ENCODE measurements at regions not wholly inside any gene's neighbourhood (a gene's known extent, or its start where the extent isn't known, plus 50 kb on each side); places are given as distances from the start of the nearest gene placed in this dataset.
"Not testable (repeated sequence)": the region's sequence is repeated elsewhere in the genome, so short reads cannot be mapped to it uniquely, and the experiment has no call there.

- not testable (repeated sequence) for DNase-seq
These were observed 133.1 kb downstream of the CENPC start for GRCh38 chr4:67412153-67412712.

- DNase-seq: no peak
These were observed 142.0 kb downstream of the CENPC start for GRCh38 chr4:67403342-67403741.

- no peak for DNase-seq
These were observed 143.4 kb downstream of the CENPC start for GRCh38 chr4:67401902-67402301.

DNA sequence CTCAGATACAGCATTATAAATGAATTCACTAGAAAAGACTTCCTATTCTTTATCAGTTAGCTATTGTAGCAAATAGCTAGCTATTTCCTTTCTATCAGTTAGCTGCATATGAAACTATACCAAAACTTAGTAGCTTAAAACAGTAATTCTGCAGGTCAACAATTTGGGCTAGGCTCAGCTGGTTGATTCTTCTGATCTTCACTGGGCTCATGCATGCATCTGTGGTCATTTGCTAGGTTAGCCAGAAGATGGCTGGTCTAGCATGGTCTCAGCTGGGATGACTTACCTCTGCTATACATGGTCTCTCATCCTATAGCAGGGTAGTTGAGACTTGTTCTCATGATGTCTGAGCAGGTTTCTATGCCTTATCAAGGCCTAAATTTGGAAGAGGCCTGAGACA, 147.4 kb downstream of the CENPC start:
- DNase-seq: no peak

- DNase-seq: no peak
These were observed 148.3 kb downstream of the CENPC start for GRCh38 chr4:67397031-67397430.

- no peak for DNase-seq
These were observed 149.3 kb downstream of the CENPC start for GRCh38 chr4:67396008-67396407.

GRCh38 chr4:67394879-67395278, 150.4 kb downstream of the CENPC start:
- no peak for DNase-seq

DNA sequence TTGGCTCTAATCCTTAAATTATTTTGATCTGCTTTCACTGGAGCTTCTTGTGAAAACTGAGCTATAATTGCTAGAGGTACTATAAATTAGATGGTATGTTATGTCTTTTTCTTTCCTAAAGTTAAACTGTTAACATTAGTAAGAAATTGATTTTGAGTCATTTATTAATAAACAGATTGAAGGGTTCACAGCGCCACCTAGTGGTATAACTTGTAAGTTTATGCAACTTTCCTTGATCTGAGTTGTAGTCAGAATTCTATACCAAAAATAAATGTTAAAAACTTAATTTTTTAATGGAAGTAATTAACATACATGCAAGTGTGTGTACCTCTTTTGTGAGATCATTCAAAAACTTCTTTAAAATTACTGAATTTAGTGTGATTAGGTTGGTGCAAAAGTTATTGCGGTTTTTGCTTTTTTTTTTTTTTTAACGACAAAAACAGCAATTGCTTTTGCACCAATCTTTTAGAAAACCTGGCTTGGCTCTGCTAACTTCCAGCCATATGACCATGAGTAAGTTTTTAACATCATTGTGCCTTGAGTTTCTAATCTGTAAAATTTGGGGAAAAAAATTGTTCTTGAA, 151.5 kb downstream of the CENPC start:
- DNase-seq: no peak

DNA sequence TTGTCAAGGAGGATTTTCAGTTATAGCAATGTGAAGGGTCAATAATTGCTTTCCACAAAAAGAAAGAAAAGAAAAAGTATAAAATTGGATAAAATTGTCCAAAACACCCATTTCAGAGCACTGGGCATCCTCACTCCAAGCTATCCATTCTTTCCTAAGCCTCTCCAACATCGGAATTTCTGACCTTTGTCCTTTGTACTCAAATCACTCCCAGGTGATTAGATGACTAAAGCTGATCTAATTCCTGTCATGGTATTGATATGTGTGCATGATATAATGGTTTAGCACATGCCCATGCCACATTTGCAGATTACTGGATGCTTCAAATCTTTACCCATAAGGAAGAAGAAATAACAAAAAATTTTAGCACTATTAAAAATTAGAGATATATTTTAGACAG, 152.3 kb downstream of the CENPC start:
- no peak for DNase-seq

DNA sequence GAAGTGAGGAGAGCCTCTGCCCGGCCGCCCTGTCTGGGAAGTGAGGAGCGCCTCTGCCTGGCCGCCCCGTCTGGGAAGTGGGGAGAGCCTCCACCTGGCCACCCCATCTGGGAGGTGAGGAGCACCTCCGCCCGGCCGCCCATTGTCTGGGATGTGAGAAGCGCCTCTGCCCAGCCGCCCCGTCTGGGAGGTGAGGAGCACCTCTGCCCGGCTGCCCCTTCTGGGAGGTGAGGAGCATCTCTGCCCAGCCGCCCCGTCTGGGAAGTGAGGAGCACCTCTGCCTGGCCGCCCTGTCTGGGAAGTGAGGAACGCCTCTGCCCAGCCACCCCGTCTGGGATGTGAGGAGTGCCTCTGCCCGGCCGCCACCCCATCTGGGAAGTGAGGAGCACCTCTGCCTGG, 163.9 kb downstream of the CENPC start:
- not testable (repeated sequence) for DNase-seq

DNA sequence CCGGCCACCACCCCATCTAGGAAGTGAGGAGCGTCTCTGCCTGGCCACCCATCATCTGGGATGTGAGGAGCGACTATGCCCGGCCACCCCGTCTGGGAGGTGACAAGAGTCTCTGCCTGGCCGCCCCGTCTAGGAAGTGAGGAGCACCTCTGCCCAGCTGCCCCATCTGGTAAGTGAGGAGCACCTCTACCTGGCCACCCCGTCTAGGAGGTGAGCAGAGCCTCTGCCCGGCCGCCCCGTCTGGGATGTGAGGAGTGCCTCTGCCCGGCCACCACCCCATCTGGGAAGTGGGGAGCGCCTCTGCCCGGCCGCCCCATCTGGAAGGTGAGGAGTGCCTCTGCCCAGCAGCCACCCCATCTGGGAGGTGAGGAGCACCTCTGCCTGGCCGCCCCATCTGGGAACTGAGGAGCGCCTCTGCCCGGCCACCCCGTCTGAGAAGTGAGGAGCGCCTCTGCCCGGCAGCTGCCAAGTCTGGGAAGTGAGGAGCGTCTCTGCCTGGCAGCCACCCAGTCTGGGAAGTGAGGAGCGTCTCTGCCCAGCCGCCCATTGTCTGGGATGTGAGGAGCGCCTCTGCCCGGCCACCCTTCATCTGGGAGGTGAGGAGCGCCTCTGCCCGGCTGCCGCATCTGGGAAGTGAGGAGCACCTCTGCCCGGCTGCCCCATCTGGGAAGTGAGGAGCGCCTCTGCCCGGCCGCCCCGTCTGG, 164.4 kb downstream of the CENPC start:
- DNase-seq: not testable (repeated sequence)

GRCh38 chr4:67380154-67380553, 165.1 kb downstream of the CENPC start:
- DNase-seq: no peak

DNA sequence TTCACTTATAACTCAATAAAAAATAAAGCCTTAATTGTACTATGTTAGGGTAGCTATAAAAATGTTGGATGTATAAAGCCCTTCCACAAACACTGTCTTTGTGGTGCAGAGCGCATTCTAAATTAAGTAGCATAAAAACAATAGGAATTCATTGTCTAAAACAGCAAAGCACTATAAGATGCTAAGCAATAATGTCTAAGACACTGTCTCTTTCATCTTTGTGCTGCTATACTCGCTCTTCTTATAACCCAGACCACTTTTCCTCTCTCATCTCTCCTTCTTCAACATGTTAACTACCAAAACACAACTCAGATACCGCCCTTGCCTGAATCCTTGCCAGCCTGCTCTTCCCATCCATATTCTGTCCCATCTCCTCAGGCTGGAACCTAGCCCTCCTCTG, 170.0 kb downstream of the CENPC start:
- DNase-seq: no peak

- DNase-seq: no peak
These were observed 173.7 kb downstream of the CENPC start for GRCh38 chr4:67371615-67372014.

DNA sequence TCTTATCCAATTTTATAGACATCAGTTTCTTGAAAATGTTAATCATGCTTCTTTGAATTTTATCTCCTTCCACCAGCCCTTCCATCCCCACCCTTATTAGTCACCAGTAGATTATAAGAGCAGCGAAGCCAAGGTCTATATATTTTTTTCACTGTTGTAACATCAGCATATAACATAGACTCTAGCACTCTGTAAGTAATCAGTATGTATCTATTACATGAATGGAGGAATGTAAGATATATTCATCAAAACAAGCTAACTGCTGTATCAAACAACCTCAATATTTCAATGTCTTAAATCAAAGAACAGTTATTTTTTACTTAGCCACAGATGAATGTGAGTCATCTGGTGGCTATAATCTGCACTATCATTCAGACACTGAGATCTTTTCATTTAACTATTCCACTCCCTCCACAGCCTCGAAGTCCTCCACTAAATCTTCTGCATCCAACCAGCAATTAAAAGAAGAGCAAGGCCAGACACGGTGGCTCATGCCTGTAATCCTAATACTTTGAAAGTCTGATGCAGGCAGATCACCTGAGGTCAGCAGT, 178.9 kb downstream of the CENPC start:
- no peak for DNase-seq

GRCh38 chr4:67365661-67366245, 179.6 kb downstream of the CENPC start:
- DNase-seq: no peak

DNA sequence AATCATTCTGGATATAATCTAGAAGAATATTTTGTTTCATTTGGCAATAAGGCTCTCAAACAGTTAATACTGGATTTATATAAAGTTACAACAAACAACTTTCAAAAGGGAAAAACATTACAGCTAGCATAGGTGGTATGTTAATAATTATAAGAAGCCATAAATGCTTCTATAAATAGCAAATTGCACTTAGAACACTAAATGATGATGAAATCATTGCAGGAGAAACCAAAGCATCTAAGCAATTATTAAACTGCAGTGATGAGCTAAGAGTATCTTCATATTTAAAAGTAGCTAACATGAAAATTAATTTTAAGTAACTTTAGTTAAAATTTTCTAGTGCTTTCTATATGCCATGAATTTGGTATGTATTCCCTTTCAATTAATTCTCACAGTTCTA, 189.5 kb downstream of the CENPC start:
- DNase-seq: no peak

- DNase-seq: no peak
These were observed 198.6 kb downstream of the CENPC start for GRCh38 chr4:67346654-67347053.

DNA sequence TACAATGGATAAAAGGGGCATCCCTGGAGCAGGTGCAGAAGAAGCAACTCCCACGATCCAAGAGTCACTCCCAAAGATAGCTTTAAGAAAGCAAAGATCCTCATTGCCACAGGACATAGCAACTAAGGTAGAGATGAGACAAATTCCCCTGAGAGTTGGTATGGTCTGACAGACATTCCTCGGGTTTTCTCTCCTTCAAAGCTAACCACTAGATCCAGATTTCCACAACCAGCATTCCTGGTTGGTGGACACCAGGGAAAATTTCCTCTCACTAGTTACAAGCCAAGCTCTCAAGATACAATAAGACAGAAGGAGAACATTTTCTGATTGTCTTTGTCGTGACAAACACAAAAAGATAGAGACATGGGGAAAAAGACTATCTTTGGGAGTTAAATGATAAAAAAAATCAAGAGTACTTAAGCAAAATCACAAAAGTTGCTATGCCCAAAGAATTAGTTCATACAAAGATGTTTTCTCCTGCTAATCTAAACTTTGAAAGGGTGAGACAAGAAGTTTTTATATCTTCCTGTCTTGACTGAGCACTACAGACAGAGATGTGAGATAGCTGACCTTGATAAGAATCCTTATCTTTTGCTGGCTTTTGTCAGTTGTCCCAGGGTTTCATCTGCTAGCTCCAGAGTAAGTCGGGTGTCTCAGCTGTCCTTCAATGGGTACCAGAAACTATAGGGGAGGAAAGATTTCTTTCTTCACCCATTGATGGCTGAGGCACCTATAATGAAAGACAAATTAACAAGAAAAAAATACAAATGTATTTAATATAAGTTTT, 200.5 kb downstream of the CENPC start:
- no peak for DNase-seq

DNA sequence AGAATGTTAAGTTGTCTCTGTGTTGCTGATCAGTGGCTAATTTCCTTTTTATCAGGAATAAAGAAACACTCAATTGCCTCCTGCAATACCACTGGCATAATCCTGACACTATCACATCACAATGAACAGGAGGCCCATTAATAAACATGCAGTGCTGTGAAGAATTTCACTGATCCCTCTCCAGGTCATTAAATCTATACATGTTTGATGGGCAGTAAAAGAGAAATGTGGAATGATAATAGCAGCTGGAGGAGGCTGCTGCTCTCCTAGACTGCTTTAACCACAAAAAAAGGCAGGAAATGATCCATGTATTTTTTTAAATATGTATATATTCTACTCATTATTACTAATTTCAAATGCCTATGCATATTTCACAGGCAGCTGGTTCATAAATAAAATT, 202.1 kb downstream of the CENPC start:
- DNase-seq: no peak

DNA sequence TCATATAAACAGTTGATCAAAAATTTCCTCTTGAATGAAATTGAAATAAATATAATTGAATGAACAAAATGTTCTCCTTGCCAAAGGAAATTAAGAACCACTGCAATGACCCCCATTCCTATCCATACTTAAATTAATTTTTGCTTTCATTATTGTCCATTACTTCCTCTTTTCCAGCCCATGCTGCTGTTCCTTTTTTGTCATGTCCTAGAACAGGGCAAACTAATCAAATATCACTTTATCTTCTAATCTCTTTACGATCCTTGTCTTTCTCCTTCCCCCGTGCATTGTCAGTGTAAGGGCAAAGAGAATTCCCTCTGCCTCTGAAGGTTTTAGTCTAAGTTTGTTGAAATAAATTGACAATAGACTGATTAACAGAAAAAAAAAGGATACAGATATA, 203.0 kb downstream of the CENPC start:
- no peak for DNase-seq

GRCh38 chr4:67333664-67334063, 211.6 kb downstream of the CENPC start:
- DNase-seq: no peak

- peak in 1 of 2 experiments; percentile 16 for DNase-seq
These were observed 212.7 kb downstream of the CENPC start for GRCh38 chr4:67332627-67333026.

Data from activated T-cell treated with anti-CD3 and anti-CD28 coated beads, Interleukin-2, amount 50 U/mL, for 48 hours (primary cell).